ENCODE measurements at regions not wholly inside any gene's neighbourhood (a gene's known extent, or its start where the extent isn't known, plus 50 kb on each side); places are given as distances from the start of the nearest gene placed in this dataset.

DNA sequence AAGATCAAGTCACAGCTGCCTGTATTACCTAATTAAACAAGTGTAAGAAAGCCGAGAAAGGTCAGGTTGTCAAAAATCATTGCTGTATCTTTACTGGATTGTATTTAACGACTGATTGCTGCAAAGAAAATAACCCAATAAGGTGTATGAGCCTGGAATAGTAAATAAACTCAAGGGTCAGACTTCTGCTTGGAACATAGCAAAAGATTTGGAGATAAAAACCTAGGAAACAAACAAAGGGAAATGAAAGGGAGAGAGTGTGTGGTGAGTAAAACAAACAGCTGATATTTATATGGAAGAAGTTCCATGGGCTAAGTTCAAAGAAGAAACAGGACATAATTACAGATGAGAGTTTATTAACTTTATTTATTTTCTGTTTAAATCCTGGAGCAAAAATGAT, 354.0 kb downstream of the TLR4 start:
- TF ChIP-seq ZBTB8A (tag by site-specific recombination; IDR thresholded peaks at IDR 0.05): no peak
- TF ChIP-seq ZBTB26 (tag by site-specific recombination; optimal IDR thresholded peaks at IDR 0.05): no peak
- no peak for TF ChIP-seq FEZF1 (tag by site-specific recombination; IDR thresholded peaks at IDR 0.05)
- no peak for TF ChIP-seq ZIC2 (tag by site-specific recombination; IDR thresholded peaks at IDR 0.05)
- TF ChIP-seq CTCF (tag by site-specific recombination; IDR thresholded peaks at IDR 0.05): no peak
- TF ChIP-seq YY1 (tag by site-specific recombination; IDR thresholded peaks at IDR 0.05): no peak
- TF ChIP-seq, protein P1, sequence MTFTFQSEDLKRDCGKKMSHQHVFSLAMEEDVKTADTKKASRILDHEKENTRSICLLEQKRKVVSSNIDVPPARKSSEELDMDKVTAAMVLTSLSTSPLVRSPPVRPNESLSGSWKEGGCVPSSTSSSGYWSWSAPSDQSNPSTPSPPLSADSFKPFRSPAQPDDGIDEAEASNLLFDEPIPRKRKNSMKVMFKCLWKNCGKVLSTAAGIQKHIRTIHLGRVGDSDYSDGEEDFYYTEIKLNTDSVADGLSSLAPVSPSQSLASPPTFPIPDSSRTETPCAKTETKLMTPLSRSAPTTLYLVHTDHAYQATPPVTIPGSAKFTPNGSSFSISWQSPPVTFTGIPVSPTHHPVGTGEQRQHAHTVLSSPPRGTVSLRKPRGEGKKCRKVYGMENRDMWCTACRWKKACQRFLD (tag by site-specific recombination; IDR thresholded peaks at IDR 0.05): no peak

Measured in HEK293 (cell line).